ENCODE measurements at regions not wholly inside any gene's neighbourhood (a gene's known extent, or its start where the extent isn't known, plus 50 kb on each side); places are given as distances from the start of the nearest gene placed in this dataset.

GRCh38 chr2:2721296-2721835, 390.3 kb upstream of the MYT1L start:
- no peak for TF ChIP-seq CTCF (conservative IDR thresholded peaks at IDR 0.05 in 1 of 2, IDR thresholded peaks at IDR 0.05 in 1 of 2; ENCODE audit: low read depth in 1 of 2, low read length in 2 of 2)
- no peak for TF ChIP-seq EZH2 (IDR thresholded peaks at IDR 0.05; ENCODE audit: low read length, missing control alignments)

Measured in fibroblast of lung (primary cell).